Keratinocyte (primary cell): ENCODE measurements at regions not wholly inside any gene's neighbourhood (a gene's known extent, or its start where the extent isn't known, plus 50 kb on each side); places are given as distances from the start of the nearest gene placed in this dataset.

Experiments used
- CTCF ChIP-seq, 3 experiments: IDR thresholded peaks in 1 of 3; conservative IDR thresholded peaks in 1 of 3; optimal IDR thresholded peaks in 1 of 3; 2 replicates in 2 of 3; 3 replicates in 1 of 3; pipeline versions ENCODE3 to v1.5.1; 2011; ENCODE audit warnings: low read length in 3 of 3, mild to moderate bottlenecking in 3 of 3, moderate library complexity in 2 of 3, control low read depth in 1 of 3, inconsistent platforms in 1 of 3; ENCODE audit not compliant: insufficient read depth in 2 of 3; ENCODE audit errors: extremely low read depth in 1 of 3
- EZH2 ChIP-seq: IDR thresholded peaks from one replicate; pipeline ENCODE4 v1.6.1; 2012; ENCODE audit warnings: inconsistent platforms, mild to moderate bottlenecking, low read length, moderate library complexity

- TF ChIP-seq CTCF (optimal IDR thresholded peaks at IDR 0.05 in 1 of 3, IDR thresholded peaks at IDR 0.05 in 1 of 3, conservative IDR thresholded peaks at IDR 0.05 in 1 of 3; ENCODE audit: extremely low read depth in 1 of 3, insufficient read depth in 2 of 3, low read length in 3 of 3), result no peak
- no peak for TF ChIP-seq EZH2
Observed at GRCh38 chr11:120025606-120026335, 112.1 kb downstream of the TRIM29 start.
